ENCODE measurements at regions not wholly inside any gene's neighbourhood (a gene's known extent, or its start where the extent isn't known, plus 50 kb on each side); places are given as distances from the start of the nearest gene placed in this dataset.
A peak's percentile ranks its signal among the peaks of the same experiment; 100 is the strongest.
"Not testable (repeated sequence)": the region's sequence is repeated elsewhere in the genome, so short reads cannot be mapped to it uniquely, and the experiment has no call there.

DNA sequence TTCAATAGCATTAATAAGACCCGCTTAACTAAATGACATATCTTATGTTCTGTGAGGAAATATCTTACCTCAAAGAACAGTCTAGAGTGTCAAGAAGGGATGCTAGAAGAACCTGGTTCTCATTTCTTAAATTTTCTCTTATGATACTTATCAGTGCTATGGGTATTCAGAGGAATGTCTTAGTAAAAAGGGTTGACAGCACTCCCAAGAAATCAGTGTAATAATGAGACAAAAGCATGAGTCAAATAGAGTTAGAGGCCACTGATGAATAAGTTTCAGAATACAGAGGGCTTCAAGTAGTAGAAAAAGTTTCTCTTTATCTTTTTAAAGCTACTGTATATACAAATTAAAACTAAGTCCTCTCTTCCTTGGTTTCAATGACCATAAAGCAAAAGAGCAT lies 242.8 kb downstream of the GJA1 start:
- H3K4me1 ChIP-seq: no peaks in the 10 kb centered on the region
- no peaks in the 10 kb centered on the region for H3K27me3 ChIP-seq
- H3K9me3 ChIP-seq: no peaks in the 10 kb centered on the region
- TF ChIP-seq POLR2AphosphoS5 (IDR thresholded peaks at IDR 0.05) (no peak), POLR2A (IDR thresholded peaks at IDR 0.05) (no peak), CTCF (IDR thresholded peaks at IDR 0.05) (no peak), EP300 (IDR thresholded peaks at IDR 0.05) (no peak)
- no peaks in the 10 kb centered on the region for H3K36me3 ChIP-seq
- no peak overlapping the region for H3K27ac ChIP-seq
- WGBS, 2 donors (ENCODE audit: low coverage in 1 of 2): 75 to 100% methylated on average over 1 of the region's 1 CpG
- no peak for ATAC-seq
- no peak overlapping the region for H3K4me3 ChIP-seq

DNA sequence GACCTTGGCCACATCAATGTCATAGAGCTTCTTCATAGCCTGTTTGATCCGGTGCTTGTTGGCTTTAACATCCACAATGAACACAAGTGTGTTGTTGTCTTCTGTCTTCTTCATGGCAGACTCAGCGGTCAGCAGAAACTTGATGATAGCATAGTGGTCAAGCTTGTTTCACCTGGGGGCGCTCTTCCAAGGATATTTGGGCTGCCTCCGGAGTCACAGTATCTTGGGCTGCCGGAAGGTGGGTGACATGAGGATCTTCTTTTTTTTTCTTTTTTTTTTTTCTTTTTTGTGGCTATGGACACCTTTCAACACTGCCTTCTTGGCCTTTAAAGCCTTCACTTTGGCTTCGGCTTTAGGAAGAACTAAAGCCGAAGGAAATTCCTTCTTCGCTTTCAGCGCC lies 244.6 kb downstream of the GJA1 start:
- no peak for TF ChIP-seq POLR2A (IDR thresholded peaks at IDR 0.05)
- no peak for TF ChIP-seq POLR2AphosphoS5 (IDR thresholded peaks at IDR 0.05)
- no peak for TF ChIP-seq EP300 (IDR thresholded peaks at IDR 0.05)
- no peak for TF ChIP-seq CTCF (IDR thresholded peaks at IDR 0.05)
- H3K4me3 ChIP-seq: no peak overlapping the region
- H3K9me3 ChIP-seq: no peaks in the 10 kb centered on the region
- no peaks in the 10 kb centered on the region for H3K36me3 ChIP-seq
- 93 to 100% methylated on average over 2 to 9 of the region's 9 CpGs for WGBS, 2 donors (ENCODE audit: low coverage in 1 of 2)
- H3K27me3 ChIP-seq: no peaks in the 10 kb centered on the region
- H3K27ac ChIP-seq: no peak overlapping the region
- no peaks in the 10 kb centered on the region for H3K4me1 ChIP-seq
- no peak for ATAC-seq

DNA sequence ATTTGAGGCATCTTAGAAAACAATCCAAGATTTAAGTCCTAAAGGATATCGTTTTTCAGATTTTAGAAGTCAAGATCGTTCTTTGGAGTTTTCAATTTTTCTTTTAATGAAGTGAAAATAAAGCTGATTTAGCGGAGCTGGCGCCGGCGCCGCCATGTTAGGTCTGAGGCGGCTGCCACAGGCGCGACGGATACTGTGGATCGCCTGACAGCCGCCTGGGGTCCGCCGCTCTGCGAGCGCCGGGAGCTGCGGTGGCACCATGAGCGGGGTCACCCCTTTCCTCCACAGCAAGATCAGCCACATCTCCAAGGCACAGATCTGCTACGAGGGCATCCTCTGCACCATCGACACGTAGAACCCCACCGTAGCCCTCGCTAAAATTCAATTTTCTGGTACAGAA lies 247.2 kb downstream of the GJA1 start:
- H3K4me1 ChIP-seq: no peaks in the 10 kb centered on the region
- H3K9me3 ChIP-seq: no peaks in the 10 kb centered on the region
- no peak overlapping the region for H3K4me3 ChIP-seq
- no peak overlapping the region for H3K27ac ChIP-seq
- 98% methylated on average over 8 to 18 of the region's 25 CpGs for WGBS, 2 donors (ENCODE audit: low coverage in 1 of 2)
- no peak for ATAC-seq
- no peak for TF ChIP-seq POLR2A (IDR thresholded peaks at IDR 0.05)
- no peak for TF ChIP-seq CTCF (IDR thresholded peaks at IDR 0.05)
- no peak for TF ChIP-seq EP300 (IDR thresholded peaks at IDR 0.05)
- no peak for TF ChIP-seq POLR2AphosphoS5 (IDR thresholded peaks at IDR 0.05)
- H3K27me3 ChIP-seq: no peaks in the 10 kb centered on the region
- no peaks in the 10 kb centered on the region for H3K36me3 ChIP-seq

DNA sequence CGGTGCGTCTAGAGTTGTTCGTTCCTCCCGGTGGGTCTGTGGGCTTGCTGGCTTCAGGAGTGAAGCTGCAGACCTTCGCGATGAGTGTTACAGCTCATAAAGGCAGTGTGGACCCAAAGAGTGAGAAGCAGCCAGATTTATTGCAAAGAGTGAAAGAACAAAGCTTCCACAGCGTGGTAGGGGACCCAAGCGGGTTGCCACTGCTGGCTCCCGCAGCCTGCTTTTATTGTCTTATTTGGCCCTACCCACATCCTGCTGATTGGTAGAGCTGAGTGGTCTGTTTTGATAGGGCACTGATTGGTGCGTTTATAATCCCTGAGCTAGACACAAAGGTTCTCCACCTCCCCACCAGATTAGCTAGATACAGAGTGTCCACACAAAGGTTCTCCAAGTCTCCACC lies 250.4 kb downstream of the GJA1 start:
- H3K27me3 ChIP-seq, ATAC-seq, H3K9me3 ChIP-seq, H3K4me1 ChIP-seq, H3K4me3 ChIP-seq, H3K27ac ChIP-seq, H3K36me3 ChIP-seq: not testable (repeated sequence)
- 100% methylated on average over 4 of the region's 10 CpGs; no CpG with 5 or more reads in 1 of the 2 donors for WGBS, 2 donors (ENCODE audit: low coverage in 1 of 2)

GRCh38 chr6:121686611-121687023 lies 251.2 kb downstream of the GJA1 start:
- ATAC-seq: no peak
- Histone ChIP-seq H3K4me1 (no peaks in the 10 kb centered on the region), H3K27me3 (no peaks in the 10 kb centered on the region), H3K4me3 (peak overlapping the region in 1 of 2 donors; percentile 18), H3K9me3 (no peaks in the 10 kb centered on the region), H3K27ac (peak overlapping the region in 1 of 4 donors; percentile 12), H3K36me3 (no peaks in the 10 kb centered on the region)
- no peak for TF ChIP-seq EP300 (IDR thresholded peaks at IDR 0.05)
- TF ChIP-seq POLR2AphosphoS5 (IDR thresholded peaks at IDR 0.05): no peak
- no peak for TF ChIP-seq POLR2A (IDR thresholded peaks at IDR 0.05)
- no peak for TF ChIP-seq CTCF (IDR thresholded peaks at IDR 0.05)
- 50 to 58% methylated on average over 2 to 5 of the region's 29 CpGs for WGBS, 2 donors (ENCODE audit: low coverage in 1 of 2)

All from gastroesophageal sphincter (tissue), 4 donors.